Hematopoietic multipotent progenitor cell treated with erythropoietin and hydrocortisone succinate and interleukin-3 and kit ligand, for 15 days (in vitro differentiated cells): ENCODE measurements at regions not wholly inside any gene's neighbourhood (a gene's known extent, or its start where the extent isn't known, plus 50 kb on each side); places are given as distances from the start of the nearest gene placed in this dataset.

Source experiments
- DNase-seq: peaks from one replicate; pipeline ENCODE4 v3.0.0-alpha.2; 2015; ENCODE audit warnings: low spot score

DNA sequence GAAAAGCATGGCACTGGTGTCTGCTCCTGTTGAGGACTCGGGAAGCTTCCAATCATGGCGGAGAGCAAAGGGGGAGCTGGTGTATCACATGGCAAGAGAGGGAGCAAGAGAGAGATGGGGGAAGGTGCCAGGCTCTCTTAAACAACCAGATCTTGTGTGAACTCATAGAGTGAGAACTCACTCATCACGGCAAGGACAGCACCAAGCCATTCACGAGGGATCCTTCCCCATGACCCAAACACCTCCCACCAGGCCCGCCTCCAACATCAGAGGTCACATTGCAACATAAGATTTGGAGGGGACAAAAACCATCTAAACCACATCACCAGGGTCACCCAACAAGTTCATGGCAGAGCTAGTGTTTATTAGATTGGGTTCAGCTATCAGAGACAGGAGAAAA is 218.7 kb upstream of the BCOR start:
- DNase-seq = no peak

DNA sequence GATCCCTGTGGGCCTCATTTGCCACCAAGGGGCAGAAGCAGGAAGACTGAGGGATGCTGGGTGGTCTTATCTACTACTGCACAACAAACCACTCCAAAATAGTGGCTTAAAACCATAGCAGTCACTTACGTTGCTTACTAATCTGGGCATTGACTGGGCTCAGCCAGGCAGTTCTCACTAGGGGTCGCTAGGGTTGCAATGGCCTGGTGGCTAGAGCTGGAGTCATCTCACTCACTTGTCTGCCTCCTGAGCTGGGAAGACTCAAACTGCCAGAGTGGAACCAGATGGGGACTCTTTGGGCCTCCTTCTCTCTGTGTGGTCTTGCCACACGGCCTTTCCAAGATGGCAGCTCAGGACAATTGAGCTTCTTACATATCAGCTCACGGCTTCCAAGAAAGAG is 216.3 kb upstream of the BCOR start:
- no peak for DNase-seq

DNA sequence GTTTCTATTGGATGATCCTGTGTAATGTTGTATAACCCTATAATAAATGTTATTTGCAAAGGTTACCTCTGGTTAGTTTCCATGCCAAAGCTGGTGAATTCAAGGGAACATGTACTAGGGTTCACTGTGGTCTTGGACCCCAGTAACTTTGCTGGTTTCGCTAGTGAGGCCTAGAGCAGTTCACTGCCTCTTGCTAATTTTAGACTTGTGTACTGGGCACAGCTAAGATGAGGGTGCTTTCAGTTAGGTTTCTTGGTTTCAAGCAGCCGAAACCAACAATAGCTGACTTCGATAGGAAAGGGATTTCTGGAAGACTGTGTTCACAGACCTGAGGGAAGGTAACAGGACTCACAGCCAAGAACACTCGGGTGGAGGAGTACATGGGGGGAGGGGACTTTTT is 215.5 kb upstream of the BCOR start:
- DNase-seq = no peak

- DNase-seq = no peak
These were observed 212.7 kb upstream of the BCOR start for GRCh38 chrX:40310447-40310846.

DNA sequence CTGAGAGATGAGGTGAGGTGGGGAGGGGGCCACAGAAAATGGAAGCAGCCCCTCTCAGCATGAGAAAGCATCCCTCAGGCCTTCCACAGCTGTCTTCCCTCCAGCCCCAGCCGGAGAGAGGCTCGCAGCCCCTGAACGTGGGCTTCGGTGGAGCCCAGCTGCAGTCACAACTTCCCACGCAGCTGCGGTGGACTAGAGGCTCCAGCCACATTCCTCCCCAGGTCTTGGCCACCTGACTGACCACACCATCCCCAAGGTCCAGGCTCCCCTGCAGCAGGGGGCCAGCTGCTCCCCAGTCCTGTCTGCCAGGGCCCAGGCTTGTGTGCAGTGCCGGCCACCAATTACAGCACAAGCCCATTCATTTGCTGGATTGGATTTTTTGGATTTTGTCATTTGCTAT is 212.3 kb upstream of the BCOR start:
- DNase-seq = no peak

DNA sequence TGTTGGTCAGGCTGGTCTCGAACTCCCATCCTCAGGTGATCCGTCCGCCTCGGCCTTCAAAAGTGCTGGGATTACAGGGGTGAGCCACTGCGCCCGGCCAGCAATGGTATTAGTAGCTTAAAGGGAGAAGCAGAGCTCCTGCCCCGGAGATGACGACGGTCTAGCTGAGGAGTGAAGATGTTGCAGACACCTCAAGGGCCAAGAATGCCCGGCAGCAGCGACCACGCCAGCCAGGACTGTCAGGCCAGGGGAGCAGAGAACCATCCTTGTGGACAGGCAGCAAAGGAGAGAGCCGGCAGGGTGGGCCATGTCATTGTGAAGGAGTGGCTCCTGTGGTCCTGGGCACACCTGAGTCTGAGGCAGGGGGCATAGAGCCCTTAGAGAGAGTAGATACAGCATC is 210.1 kb upstream of the BCOR start:
- DNase-seq = no peak

- DNase-seq = no peak
These were observed 206.4 kb upstream of the BCOR start for GRCh38 chrX:40304115-40304514.

GRCh38 chrX:40303256-40304077 is 205.7 kb upstream of the BCOR start:
- DNase-seq = no peak

- DNase-seq = no peak
These were observed 202.6 kb upstream of the BCOR start for GRCh38 chrX:40300286-40300890.

DNA sequence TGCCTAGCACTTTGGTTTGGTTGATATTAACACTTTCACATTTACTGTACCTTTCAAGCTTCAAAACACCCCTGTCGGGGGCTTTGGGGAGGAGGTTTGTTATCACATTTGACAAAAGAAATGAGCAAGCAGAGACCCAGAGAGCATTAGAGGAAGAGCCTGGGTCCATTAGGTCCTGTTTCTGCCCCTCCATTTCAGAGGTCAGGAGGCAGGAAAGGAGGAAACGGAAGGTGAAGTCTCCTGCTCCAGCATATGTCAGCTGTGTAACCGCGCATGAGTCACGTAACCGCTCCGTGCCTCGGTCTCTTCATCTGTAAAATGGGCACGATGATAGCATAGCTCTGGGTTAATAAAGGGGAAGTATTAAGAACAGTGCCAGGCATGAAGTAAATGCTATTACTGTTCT is 201.9 kb upstream of the BCOR start:
- DNase-seq = no peak

GRCh38 chrX:40298572-40299479 is 201.1 kb upstream of the BCOR start:
- no peak for DNase-seq

- no peak for DNase-seq
These were observed 200.3 kb upstream of the BCOR start for GRCh38 chrX:40298069-40298468.

GRCh38 chrX:40291553-40291952 is 193.8 kb upstream of the BCOR start:
- no peak for DNase-seq

- no peak for DNase-seq
These were observed 192.8 kb upstream of the BCOR start for GRCh38 chrX:40290517-40290916.

DNA sequence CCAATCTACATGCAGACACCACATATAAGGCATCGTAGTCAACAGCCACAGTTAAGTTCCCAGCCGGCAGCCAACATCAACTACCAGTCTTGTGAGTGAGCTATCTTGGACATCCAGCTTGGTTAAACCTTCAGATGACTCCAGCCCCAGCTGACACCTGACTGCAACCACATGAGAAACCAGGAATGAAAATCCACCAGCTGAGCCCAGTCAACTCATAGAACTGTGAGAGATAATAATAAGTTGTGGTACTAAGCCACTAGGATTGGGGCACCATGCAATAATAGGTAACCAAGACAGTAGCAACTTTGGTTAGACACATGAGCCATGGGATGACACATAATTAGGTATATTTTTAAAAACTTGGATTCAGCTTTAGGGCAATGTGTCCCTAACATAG is 188.1 kb upstream of the BCOR start:
- no peak for DNase-seq

- no peak for DNase-seq
These were observed 187.1 kb upstream of the BCOR start for GRCh38 chrX:40284852-40285251.

DNA sequence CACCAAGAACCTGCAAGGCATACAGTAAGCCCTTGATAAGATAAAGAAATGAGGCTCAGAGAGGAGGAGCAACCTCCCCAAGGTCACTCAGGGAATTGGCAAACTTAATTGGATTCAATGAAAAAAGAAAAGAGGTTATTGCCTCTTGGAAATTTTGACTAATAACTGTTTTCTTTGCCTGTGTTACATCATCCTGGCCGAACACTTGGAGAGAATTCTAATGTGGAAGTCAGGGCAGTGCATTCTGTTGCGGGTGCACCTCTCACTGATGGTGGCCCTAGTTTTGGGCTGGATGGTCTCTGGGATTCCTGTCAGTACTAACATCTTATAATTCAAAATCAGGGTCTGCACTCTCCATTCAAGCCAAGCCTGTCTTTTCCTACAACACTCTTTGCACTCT is 186.2 kb upstream of the BCOR start:
- DNase-seq = no peak

DNA sequence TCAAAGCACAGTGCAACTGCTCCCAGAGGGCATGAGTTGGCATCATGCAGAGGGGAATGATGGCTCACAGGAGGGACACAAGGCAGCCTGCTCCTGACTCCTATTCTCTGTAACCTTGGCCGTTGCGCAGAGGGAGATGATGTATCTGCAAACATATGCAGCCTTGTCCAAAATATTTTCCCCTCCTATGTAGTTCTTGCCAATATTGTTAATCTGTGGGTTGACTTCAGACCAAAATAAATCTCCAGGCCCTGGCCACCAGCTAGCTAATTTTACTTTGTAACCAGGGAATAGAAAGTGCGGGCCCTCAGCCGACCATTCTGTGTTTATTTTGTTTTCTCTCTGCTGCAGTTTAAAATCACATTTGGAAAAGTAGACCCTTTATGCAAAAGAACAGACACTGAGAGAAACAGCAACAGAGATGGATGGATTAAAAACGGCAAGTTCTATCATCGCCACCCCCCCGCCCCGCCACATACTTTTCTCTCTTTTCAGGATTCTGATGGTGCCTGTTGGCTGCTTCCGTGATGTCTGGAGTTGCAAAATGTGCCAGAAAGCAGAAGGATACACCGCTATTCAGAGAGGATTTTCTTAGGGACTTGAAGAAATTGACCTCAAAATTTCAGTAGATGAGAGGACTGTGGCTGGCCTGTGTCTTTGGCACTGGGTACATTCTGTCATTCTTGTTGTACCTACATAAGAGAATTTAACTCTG is 185.3 kb upstream of the BCOR start:
- DNase-seq = no peak

DNA sequence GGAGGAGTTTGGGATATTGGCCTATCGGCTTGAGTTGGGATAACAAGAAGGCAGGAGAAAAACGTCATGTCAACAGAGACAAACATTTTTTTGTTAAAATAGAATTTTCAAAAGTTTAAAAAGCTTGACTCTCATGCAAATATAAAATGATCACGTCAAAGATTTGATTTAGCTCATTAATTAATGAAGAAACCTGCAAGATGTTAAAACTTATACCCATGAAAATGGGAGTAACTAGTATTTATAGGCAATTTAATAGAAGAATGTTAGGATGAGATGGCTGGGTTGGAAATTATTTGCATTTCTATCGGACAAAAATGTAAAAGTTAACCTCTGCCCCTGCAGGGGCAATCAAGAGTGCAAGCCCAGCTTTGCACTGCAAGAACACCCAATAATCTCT is 184.6 kb upstream of the BCOR start:
- no peak for DNase-seq

DNA sequence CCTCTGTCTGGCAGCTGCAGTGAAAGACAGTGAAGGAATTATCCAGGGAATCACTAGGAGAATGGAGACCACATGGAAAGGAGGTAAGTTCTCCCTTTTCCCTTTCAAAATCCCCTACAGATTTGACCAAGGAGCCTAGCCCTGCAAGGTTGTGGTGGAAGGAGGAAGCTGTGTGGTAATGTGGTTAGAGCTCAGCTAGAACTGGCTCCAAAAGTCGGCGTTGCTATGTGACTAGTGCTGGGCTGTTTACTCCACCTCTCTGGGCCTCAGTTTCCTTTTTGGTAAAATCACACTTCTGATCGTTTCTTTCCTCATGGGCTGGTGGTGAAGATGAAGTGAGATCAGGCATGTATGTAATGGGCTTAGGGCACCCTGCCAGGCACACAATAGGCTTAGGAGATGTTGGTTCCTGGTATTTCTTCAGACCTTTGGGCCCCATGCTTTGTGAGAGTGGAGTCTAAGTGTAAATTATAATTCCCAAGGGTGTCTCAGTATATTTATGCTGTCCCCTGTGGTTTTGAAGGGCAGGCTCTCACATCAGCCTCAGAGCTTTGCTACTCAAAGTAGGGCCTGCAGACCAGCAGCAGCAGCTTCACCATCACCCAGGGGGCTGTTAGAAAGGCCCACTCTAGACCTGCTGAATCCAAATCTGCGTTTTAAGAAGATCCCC is 183.7 kb upstream of the BCOR start:
- DNase-seq = no peak

DNA sequence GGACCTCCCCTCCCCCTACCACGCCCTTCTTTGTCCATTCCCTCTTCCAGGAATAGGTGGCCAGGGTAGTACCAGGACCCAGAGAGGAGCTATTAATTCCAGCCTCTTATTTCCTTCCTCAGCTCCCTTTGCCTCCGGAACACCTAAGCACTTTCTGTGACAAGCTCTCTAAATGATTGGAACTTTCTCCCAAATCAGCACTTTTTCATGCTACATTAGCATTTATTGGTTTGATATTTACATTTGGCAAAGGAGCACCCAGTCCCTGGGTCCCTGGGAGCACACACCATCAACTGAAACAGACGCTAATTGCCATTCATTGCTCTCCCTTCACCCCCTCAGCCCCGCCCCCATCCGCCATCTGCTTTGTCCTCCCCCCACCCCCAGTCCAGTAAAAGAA is 182.0 kb upstream of the BCOR start:
- no peak for DNase-seq

DNA sequence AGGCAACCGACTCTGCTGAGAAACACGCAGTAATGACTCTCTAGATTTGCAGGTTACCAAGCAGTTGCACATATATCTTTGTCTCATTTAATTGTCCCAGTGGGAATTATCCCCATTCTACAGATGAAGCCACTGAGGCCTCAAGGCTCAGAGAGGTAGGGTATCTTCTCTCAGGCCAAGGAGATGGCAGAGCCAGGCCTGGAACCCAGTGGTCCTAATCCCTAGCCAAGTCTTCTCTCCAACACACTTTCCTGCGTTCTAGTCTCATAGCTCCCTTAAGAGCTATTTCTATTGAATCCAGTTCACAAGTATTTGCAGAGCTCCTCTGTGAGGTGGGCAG is 181.3 kb upstream of the BCOR start:
- no peak for DNase-seq
